Activated T-helper 17 cell treated with anti-CD3 and anti-CD28 coated beads, Interleukin-2, amount 50 U/mL, for 72 hours (primary cell): ENCODE measurements at regions not wholly inside any gene's neighbourhood (a gene's known extent, or its start where the extent isn't known, plus 50 kb on each side); places are given as distances from the start of the nearest gene placed in this dataset.
"Not testable (repeated sequence)": the region's sequence is repeated elsewhere in the genome, so short reads cannot be mapped to it uniquely, and the experiment has no call there.

ENCODE experiments used
- ATAC-seq: fragments of 150-1000 bp; cut with Tn5 transposase; replicated peaks from 2 replicates; pipeline ENCODE4 v1.10.0; 2021; ENCODE audit warnings: mild to moderate bottlenecking, moderate library complexity
- H3K27ac Mint-ChIP-seq: one replicate; pipeline ENCODE4 v1.8.0; 2022; ENCODE audit warnings: mixed read lengths
- H3K27me3 Mint-ChIP-seq: one replicate; pipeline ENCODE4 v1.8.0; 2022; ENCODE audit warnings: mixed read lengths
- H3K36me3 Mint-ChIP-seq: one replicate; pipeline ENCODE4 v1.8.0; 2022; ENCODE audit warnings: low read depth, mild to moderate bottlenecking, mixed read lengths
- H3K4me1 Mint-ChIP-seq: one replicate; pipeline ENCODE4 v1.8.0; 2022; ENCODE audit warnings: mixed read lengths
- H3K4me3 Mint-ChIP-seq: one replicate; pipeline ENCODE4 v1.8.0; 2022; ENCODE audit warnings: mild to moderate bottlenecking, mixed read lengths
- H3K9me3 Mint-ChIP-seq: one replicate; pipeline ENCODE4 v1.8.0; 2022; ENCODE audit warnings: mixed read lengths

- Mint-ChIP-seq H3K4me1 (no peaks in the 10 kb centered on the region), H3K9me3 (peaks cover 13% of the 10 kb centered on the region), H3K27me3 (no peaks in the 10 kb centered on the region), H3K27ac (no peak overlapping the region), H3K4me3 (no peak overlapping the region), H3K36me3 (no peaks in the 10 kb centered on the region)
- ATAC-seq: no peak
Observed at GRCh38 chr7:91582799-91583477, 297.6 kb downstream of the MTERF1 start.

GRCh38 chr7:91596287-91596686 lies 284.2 kb downstream of the MTERF1 start:
- H3K9me3 Mint-ChIP-seq: peaks cover 13% of the 10 kb centered on the region

GRCh38 chr7:91598791-91599190 lies 281.7 kb downstream of the MTERF1 start:
- Mint-ChIP-seq H3K36me3 (no peaks in the 10 kb centered on the region), H3K4me1 (no peaks in the 10 kb centered on the region), H3K9me3 (peaks cover 7% of the 10 kb centered on the region), H3K27ac (no peak overlapping the region), H3K4me3 (no peak overlapping the region), H3K27me3 (no peaks in the 10 kb centered on the region)
- no peak for ATAC-seq

More at GRCh38 chr7:91596287-91596686, 284.2 kb downstream of the MTERF1 start:
- H3K27ac Mint-ChIP-seq: no peak overlapping the region
- no peaks in the 10 kb centered on the region for H3K4me1 Mint-ChIP-seq
- H3K4me3 Mint-ChIP-seq: no peak overlapping the region
- no peaks in the 10 kb centered on the region for H3K36me3 Mint-ChIP-seq
- H3K27me3 Mint-ChIP-seq: no peaks in the 10 kb centered on the region
- ATAC-seq: no peak

GRCh38 chr7:91600112-91600511 lies 280.4 kb downstream of the MTERF1 start:
- Mint-ChIP-seq H3K27me3 (no peaks in the 10 kb centered on the region), H3K27ac (no peak overlapping the region), H3K9me3 (peaks cover 7% of the 10 kb centered on the region), H3K36me3 (no peaks in the 10 kb centered on the region), H3K4me1 (no peaks in the 10 kb centered on the region), H3K4me3 (no peak overlapping the region)
- ATAC-seq: no peak

DNA sequence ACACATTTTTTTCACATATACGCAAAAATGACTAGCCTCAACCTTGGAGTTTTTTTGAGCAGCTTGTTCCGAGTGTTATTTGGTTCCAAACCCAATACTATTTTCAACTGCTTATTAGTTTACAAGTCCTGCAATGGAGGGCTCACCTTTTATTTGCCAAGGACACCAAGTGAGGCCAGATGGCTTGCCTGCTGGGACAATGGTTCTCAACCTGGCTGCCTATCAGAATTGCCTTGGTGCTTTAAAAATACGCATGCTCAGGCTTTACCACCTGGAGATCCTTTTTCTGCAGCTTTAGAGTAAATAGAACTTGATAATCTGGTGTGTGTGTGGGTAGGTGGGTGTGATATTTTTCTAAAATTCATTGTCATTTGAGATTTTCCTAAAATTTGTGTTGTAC lies 276.8 kb downstream of the MTERF1 start:
- no peak for ATAC-seq
- no peaks in the 10 kb centered on the region for H3K36me3 Mint-ChIP-seq
- no peak overlapping the region for H3K4me3 Mint-ChIP-seq
- peaks cover 2% of the 10 kb centered on the region for H3K9me3 Mint-ChIP-seq
- H3K27ac Mint-ChIP-seq: no peak overlapping the region
- no peaks in the 10 kb centered on the region for H3K27me3 Mint-ChIP-seq
- no peaks in the 10 kb centered on the region for H3K4me1 Mint-ChIP-seq

DNA sequence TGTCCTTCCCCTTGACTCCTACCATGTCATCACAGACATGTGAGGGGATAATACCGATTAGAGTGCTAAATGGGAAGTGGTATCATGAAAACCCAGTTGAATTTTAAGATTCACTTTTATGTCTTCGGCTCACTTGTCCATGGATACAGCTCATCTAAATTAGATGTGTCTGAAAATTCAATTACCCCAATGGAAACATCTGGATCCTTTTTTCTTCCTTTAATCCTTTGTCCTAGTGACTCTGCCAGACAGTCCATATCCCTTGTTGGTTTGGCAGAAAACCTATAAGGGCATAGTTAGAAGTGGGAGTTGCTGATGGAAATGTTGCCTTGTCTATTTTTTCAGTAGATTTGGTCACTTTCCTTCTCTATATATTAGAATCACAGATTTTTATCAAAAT lies 271.9 kb downstream of the MTERF1 start:
- no peaks in the 10 kb centered on the region for H3K4me1 Mint-ChIP-seq
- H3K36me3 Mint-ChIP-seq: no peaks in the 10 kb centered on the region
- no peaks in the 10 kb centered on the region for H3K27me3 Mint-ChIP-seq
- H3K4me3 Mint-ChIP-seq: no peak overlapping the region
- no peak overlapping the region for H3K27ac Mint-ChIP-seq
- peaks cover 10% of the 10 kb centered on the region for H3K9me3 Mint-ChIP-seq
- ATAC-seq: no peak

DNA sequence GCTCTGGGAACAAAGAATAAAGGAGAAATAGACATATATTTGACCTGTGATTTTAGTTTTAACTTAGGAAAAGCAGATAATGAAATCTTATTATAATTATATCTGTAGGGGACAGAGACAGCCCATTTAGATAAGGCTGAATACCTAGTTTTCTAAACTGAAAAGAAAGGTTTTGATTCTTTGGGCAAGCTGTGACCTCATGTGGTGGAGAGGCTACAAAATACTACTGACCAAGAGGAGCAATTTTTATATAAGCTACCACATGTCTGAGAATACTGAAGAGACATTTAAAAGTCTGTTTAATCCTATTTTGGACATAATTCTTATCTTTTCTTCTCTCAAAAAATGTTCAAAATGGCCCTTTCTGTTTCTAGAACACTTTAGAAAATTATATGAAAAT lies 271.0 kb downstream of the MTERF1 start:
- ATAC-seq: no peak
- Mint-ChIP-seq H3K36me3 (no peaks in the 10 kb centered on the region), H3K27me3 (no peaks in the 10 kb centered on the region), H3K27ac (no peak overlapping the region), H3K9me3 (peaks cover 10% of the 10 kb centered on the region), H3K4me1 (no peaks in the 10 kb centered on the region), H3K4me3 (no peak overlapping the region)

DNA sequence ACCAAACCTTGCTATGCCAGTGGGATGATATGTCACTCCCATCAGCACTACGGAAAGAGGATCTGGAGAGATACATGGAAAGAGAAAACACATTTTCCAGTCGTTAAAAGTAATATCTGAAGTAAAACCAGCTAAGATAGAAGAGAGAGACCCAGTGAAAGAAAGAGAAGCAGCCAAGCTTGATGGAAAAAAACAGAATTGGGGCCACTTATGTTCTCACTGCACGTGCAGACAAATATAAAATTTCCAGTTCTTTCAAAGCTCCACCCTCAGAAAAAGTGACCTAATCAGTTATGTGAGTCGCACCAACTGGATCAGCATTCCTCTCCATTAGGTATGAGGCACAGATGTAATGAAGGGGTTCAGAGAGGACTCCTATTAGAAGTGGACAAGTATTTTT lies 266.1 kb downstream of the MTERF1 start:
- Mint-ChIP-seq H3K36me3 (no peaks in the 10 kb centered on the region), H3K9me3 (peaks cover 16% of the 10 kb centered on the region), H3K4me1 (no peaks in the 10 kb centered on the region), H3K27ac (no peak overlapping the region), H3K27me3 (no peaks in the 10 kb centered on the region), H3K4me3 (no peak overlapping the region)
- ATAC-seq: no peak

DNA sequence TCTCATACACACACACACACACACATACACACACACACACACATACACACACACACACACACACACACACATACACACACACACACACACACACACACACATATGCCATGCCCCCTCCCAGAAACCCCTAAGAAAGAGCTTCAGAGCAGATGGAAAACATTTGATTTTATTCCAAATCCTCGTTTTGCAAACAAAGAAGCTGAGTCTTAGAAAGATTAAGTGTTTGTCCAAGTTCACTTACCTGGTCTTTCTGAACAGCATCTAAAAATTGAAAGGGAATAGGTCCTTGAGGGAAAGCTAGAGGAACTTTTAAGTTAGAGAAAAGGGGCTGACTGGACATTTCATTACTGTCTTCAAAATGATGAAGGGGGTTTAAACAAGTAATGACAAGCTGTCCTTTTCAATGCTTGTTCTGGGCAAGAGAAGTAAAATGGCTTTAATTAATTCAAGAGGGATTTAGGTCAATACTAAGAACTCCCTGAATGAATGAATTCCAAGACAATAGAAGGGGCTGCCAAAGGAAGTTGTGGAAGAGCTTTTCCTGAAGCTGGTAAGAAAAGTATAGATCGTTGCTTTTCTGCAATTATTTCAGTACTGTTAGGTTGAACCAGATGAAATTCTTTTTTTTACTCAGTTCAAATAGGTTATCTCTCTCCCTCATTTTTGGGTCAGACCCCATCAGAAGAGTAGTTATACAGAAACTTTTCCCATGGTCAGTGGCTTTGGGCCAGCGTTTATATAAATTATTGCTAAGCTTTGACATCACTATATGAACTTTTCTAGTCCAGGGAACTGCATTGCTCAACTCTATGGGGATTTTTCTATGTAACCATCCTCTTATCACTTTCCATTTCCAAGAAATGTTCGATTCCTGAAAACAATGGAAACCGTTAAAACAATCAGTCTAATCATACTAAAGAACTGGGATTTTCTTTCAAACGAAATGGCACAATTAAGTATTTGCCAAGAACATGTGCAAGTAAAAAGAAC lies 261.4 kb downstream of the MTERF1 start:
- no peak overlapping the region for H3K4me3 Mint-ChIP-seq
- H3K4me1 Mint-ChIP-seq: no peaks in the 10 kb centered on the region
- no peaks in the 10 kb centered on the region for H3K36me3 Mint-ChIP-seq
- H3K27me3 Mint-ChIP-seq: no peaks in the 10 kb centered on the region
- no peak overlapping the region for H3K27ac Mint-ChIP-seq
- peaks cover 11% of the 10 kb centered on the region for H3K9me3 Mint-ChIP-seq
- no peak for ATAC-seq

DNA sequence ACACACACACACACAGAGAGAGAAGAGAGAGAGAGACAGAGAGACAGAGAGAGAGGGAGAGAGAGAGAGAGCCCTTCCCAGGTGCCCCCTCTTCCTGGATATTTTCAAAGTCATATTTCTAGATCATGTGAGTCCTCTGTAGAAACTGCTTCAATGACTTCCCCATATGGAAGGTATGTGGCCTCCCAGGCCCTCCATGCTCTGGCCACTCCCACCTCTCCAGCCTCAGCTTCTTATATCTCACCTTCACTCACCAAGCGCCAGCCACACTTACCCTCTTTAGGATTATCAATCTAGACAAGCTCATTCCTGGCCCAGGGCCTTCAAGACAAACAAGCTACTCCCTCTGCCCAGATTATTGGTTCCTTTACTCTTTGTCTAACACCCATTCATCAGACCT lies 259.7 kb downstream of the MTERF1 start:
- H3K4me1 Mint-ChIP-seq: no peaks in the 10 kb centered on the region
- peaks cover 10% of the 10 kb centered on the region for H3K9me3 Mint-ChIP-seq
- H3K4me3 Mint-ChIP-seq: no peak overlapping the region
- H3K36me3 Mint-ChIP-seq: no peaks in the 10 kb centered on the region
- no peak for ATAC-seq
- no peak overlapping the region for H3K27ac Mint-ChIP-seq
- no peaks in the 10 kb centered on the region for H3K27me3 Mint-ChIP-seq

GRCh38 chr7:91627324-91627723 lies 253.2 kb downstream of the MTERF1 start:
- not testable (repeated sequence) for H3K27me3 Mint-ChIP-seq, H3K4me3 Mint-ChIP-seq, H3K36me3 Mint-ChIP-seq, H3K9me3 Mint-ChIP-seq, H3K4me1 Mint-ChIP-seq, ATAC-seq, H3K27ac Mint-ChIP-seq

- H3K9me3 Mint-ChIP-seq: peaks cover 13% of the 10 kb centered on the region
- no peaks in the 10 kb centered on the region for H3K4me1 Mint-ChIP-seq
- no peak overlapping the region for H3K27ac Mint-ChIP-seq
- no peaks in the 10 kb centered on the region for H3K27me3 Mint-ChIP-seq
- no peaks in the 10 kb centered on the region for H3K36me3 Mint-ChIP-seq
- H3K4me3 Mint-ChIP-seq: no peak overlapping the region
- ATAC-seq: no peak
Observed at GRCh38 chr7:91628742-91629141, 251.8 kb downstream of the MTERF1 start.

GRCh38 chr7:91630581-91631380 lies 249.7 kb downstream of the MTERF1 start:
- H3K27ac Mint-ChIP-seq: no peak overlapping the region
- H3K4me1 Mint-ChIP-seq: no peaks in the 10 kb centered on the region
- H3K9me3 Mint-ChIP-seq: peaks cover 11% of the 10 kb centered on the region
- no peak for ATAC-seq
- no peaks in the 10 kb centered on the region for H3K27me3 Mint-ChIP-seq
- H3K4me3 Mint-ChIP-seq: no peak overlapping the region
- H3K36me3 Mint-ChIP-seq: no peaks in the 10 kb centered on the region

DNA sequence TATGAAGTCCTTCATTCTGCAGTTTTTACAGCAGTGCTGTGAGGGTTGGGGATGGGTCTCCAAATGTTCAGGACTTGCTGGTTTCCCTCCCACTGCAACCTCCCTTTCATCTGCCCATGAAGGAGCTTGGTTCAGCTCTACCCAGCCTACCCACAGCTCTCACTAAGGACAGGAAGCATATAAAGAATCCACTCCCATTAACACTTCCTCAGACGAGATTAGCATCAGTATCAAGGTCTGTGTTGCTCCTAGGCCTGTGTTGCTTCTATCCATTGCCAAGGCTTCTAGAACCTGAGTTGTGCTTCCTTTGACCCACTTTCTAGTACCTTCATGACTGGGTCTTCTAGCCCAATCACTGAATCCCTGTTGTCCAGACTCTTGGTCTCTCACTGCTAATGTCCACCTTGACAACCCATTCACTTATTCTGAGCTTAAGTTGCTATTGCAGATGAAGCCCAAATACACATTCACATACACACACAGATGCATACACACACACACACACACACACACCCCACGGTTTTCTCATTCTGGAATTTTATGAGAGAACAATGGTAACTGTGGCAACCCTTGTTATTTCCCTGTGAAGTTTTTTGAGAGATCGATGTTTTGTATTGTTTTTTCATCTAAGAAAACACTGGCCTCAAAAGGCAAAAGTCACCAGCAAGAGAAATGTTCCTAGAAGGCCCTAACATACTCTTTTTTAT lies 248.1 kb downstream of the MTERF1 start:
- Mint-ChIP-seq H3K36me3 (no peaks in the 10 kb centered on the region), H3K27ac (no peak overlapping the region)

More for the DNA sequence above, 248.1 kb downstream of the MTERF1 start:
- ATAC-seq: no peak
- Mint-ChIP-seq H3K27me3 (no peaks in the 10 kb centered on the region), H3K4me3 (no peak overlapping the region), H3K4me1 (no peaks in the 10 kb centered on the region), H3K9me3 (peaks cover 4% of the 10 kb centered on the region)
